HG03442 (cell line): ENCODE measurements at regions not wholly inside any gene's neighbourhood (a gene's known extent, or its start where the extent isn't known, plus 50 kb on each side); places are given as distances from the start of the nearest gene placed in this dataset.

Experiments
- ATAC-seq: cut with Tn5 transposase; IDR thresholded peaks from one replicate; pipeline ENCODE4 v1.9.1; 2021; ENCODE audit warnings: mild to moderate bottlenecking, moderate library complexity; ENCODE audit not compliant: unreplicated experiment

- no peak for ATAC-seq
Measured at GRCh38 chr7:12882710-12883109, 195.3 kb downstream of the ARL4A start.

- ATAC-seq, result no peak
Measured at GRCh38 chr7:12884033-12884432, 196.6 kb downstream of the ARL4A start.

- ATAC-seq, result no peak
Measured at GRCh38 chr7:12884856-12885440, 197.5 kb downstream of the ARL4A start.

GRCh38 chr7:12888717-12889116 is 201.3 kb downstream of the ARL4A start:
- no peak for ATAC-seq

GRCh38 chr7:12889391-12889790 is 202.0 kb downstream of the ARL4A start:
- no peak for ATAC-seq

- no peak for ATAC-seq
Measured at GRCh38 chr7:12890586-12890985, 203.2 kb downstream of the ARL4A start.

GRCh38 chr7:12893292-12893691 is 205.9 kb downstream of the ARL4A start:
- no peak for ATAC-seq

GRCh38 chr7:12895296-12895695 is 207.9 kb downstream of the ARL4A start:
- ATAC-seq, result no peak

- no peak for ATAC-seq
Measured at GRCh38 chr7:12896316-12896715, 208.9 kb downstream of the ARL4A start.

- no peak for ATAC-seq
Measured at GRCh38 chr7:12898004-12898403, 210.6 kb downstream of the ARL4A start.

GRCh38 chr7:12898620-12899019 is 211.2 kb downstream of the ARL4A start:
- no peak for ATAC-seq

GRCh38 chr7:12905671-12906070 is 218.2 kb downstream of the ARL4A start:
- no peak for ATAC-seq

GRCh38 chr7:12907774-12908173 is 220.3 kb downstream of the ARL4A start:
- no peak for ATAC-seq

- ATAC-seq, result no peak
Measured at GRCh38 chr7:12909483-12909882, 222.1 kb downstream of the ARL4A start.

- ATAC-seq, result no peak
Measured at GRCh38 chr7:12911053-12911452, 223.6 kb downstream of the ARL4A start.

- no peak for ATAC-seq
Measured at GRCh38 chr7:12913002-12913401, 225.6 kb downstream of the ARL4A start.

- no peak for ATAC-seq
Measured at GRCh38 chr7:12917801-12918200, 230.4 kb downstream of the ARL4A start.

GRCh38 chr7:12921751-12922345 is 234.4 kb downstream of the ARL4A start:
- no peak for ATAC-seq

GRCh38 chr7:12923971-12924370 is 236.5 kb downstream of the ARL4A start:
- ATAC-seq, result no peak

GRCh38 chr7:12926206-12926605 is 238.8 kb downstream of the ARL4A start:
- no peak for ATAC-seq

- no peak for ATAC-seq
Measured at GRCh38 chr7:12927635-12928434, 240.4 kb downstream of the ARL4A start.

- no peak for ATAC-seq
Measured at GRCh38 chr7:12929476-12930140, 242.2 kb downstream of the ARL4A start.
